Mucosa of stomach (tissue), 1 donor: ENCODE measurements at regions not wholly inside any gene's neighbourhood (a gene's known extent, or its start where the extent isn't known, plus 50 kb on each side); places are given as distances from the start of the nearest gene placed in this dataset.

Experiments used
- H3K27me3 ChIP-seq: one replicate; pipeline ENCODE4 v1.7.0; 2013; ENCODE audit warnings: mild to moderate bottlenecking, low read length; ENCODE audit not compliant: control insufficient read depth, insufficient read depth
- H3K36me3 ChIP-seq: one replicate; pipeline ENCODE4 v1.7.0; 2013; ENCODE audit warnings: low read length; ENCODE audit not compliant: control insufficient read depth, insufficient read depth
- H3K4me1 ChIP-seq: one replicate; pipeline ENCODE4 v1.7.0; 2013; ENCODE audit warnings: mild to moderate bottlenecking, low read length; ENCODE audit not compliant: control insufficient read depth, insufficient read depth
- H3K4me3 ChIP-seq: one replicate; pipeline ENCODE4 v1.7.0; 2013; ENCODE audit warnings: low read length
- H3K9ac ChIP-seq: one replicate; pipeline ENCODE4 v1.7.0; 2013; ENCODE audit warnings: mild to moderate bottlenecking, low read length, moderate library complexity
- H3K9me3 ChIP-seq: one replicate; pipeline ENCODE4 v1.7.0; 2013; ENCODE audit warnings: mild to moderate bottlenecking, low read length, moderate library complexity; ENCODE audit not compliant: control insufficient read depth
- donor health status: Pancreatic carcinoma.

- Histone ChIP-seq H3K4me3 (no peak overlapping the region), H3K4me1 (no peaks in the 10 kb centered on the region), H3K27me3 (no peaks in the 10 kb centered on the region), H3K36me3 (no peaks in the 10 kb centered on the region), H3K9me3 (no peaks in the 10 kb centered on the region), H3K9ac (no peak overlapping the region)
Measured at GRCh38 chr2:58560531-58560930, 319.4 kb upstream of the FANCL start.

GRCh38 chr2:58558881-58559280 lies 317.8 kb upstream of the FANCL start:
- H3K27me3 ChIP-seq: no peaks in the 10 kb centered on the region
- no peaks in the 10 kb centered on the region for H3K4me1 ChIP-seq
- no peaks in the 10 kb centered on the region for H3K9me3 ChIP-seq
- H3K9ac ChIP-seq: no peak overlapping the region
- H3K4me3 ChIP-seq: no peak overlapping the region
- no peaks in the 10 kb centered on the region for H3K36me3 ChIP-seq

- H3K36me3 ChIP-seq: no peaks in the 10 kb centered on the region
- no peak overlapping the region for H3K4me3 ChIP-seq
- no peaks in the 10 kb centered on the region for H3K9me3 ChIP-seq
- no peaks in the 10 kb centered on the region for H3K27me3 ChIP-seq
- H3K4me1 ChIP-seq: no peaks in the 10 kb centered on the region
- H3K9ac ChIP-seq: no peak overlapping the region
Measured at GRCh38 chr2:58557176-58557575, 316.1 kb upstream of the FANCL start.

GRCh38 chr2:58553937-58554336 lies 312.8 kb upstream of the FANCL start:
- Histone ChIP-seq H3K36me3 (no peaks in the 10 kb centered on the region), H3K9me3 (no peaks in the 10 kb centered on the region), H3K4me1 (no peaks in the 10 kb centered on the region), H3K9ac (no peak overlapping the region), H3K4me3 (no peak overlapping the region), H3K27me3 (no peaks in the 10 kb centered on the region)

- H3K4me3 ChIP-seq: no peak overlapping the region
- H3K9ac ChIP-seq: no peak overlapping the region
- H3K27me3 ChIP-seq: no peaks in the 10 kb centered on the region
- H3K9me3 ChIP-seq: no peaks in the 10 kb centered on the region
- no peaks in the 10 kb centered on the region for H3K4me1 ChIP-seq
- no peaks in the 10 kb centered on the region for H3K36me3 ChIP-seq
Measured at GRCh38 chr2:58553522-58553921, 312.4 kb upstream of the FANCL start.

GRCh38 chr2:58545300-58546280 lies 304.5 kb upstream of the FANCL start:
- Histone ChIP-seq H3K27me3 (no peaks in the 10 kb centered on the region), H3K4me3 (no peak overlapping the region), H3K4me1 (no peaks in the 10 kb centered on the region), H3K9ac (no peak overlapping the region), H3K36me3 (no peaks in the 10 kb centered on the region), H3K9me3 (no peaks in the 10 kb centered on the region)

GRCh38 chr2:58543442-58543841 lies 302.3 kb upstream of the FANCL start:
- H3K27me3 ChIP-seq: no peaks in the 10 kb centered on the region

GRCh38 chr2:58541511-58541910 lies 300.4 kb upstream of the FANCL start:
- no peaks in the 10 kb centered on the region for H3K9me3 ChIP-seq
- no peaks in the 10 kb centered on the region for H3K4me1 ChIP-seq
- H3K9ac ChIP-seq: no peak overlapping the region
- no peaks in the 10 kb centered on the region for H3K36me3 ChIP-seq
- no peaks in the 10 kb centered on the region for H3K27me3 ChIP-seq
- no peak overlapping the region for H3K4me3 ChIP-seq

More at GRCh38 chr2:58543442-58543841, 302.3 kb upstream of the FANCL start:
- Histone ChIP-seq H3K36me3 (no peaks in the 10 kb centered on the region), H3K4me1 (no peaks in the 10 kb centered on the region), H3K9ac (no peak overlapping the region), H3K9me3 (no peaks in the 10 kb centered on the region), H3K4me3 (no peak overlapping the region)

GRCh38 chr2:58540681-58541080 lies 299.6 kb upstream of the FANCL start:
- Histone ChIP-seq H3K36me3 (no peaks in the 10 kb centered on the region), H3K27me3 (no peaks in the 10 kb centered on the region), H3K4me3 (no peak overlapping the region), H3K9ac (no peak overlapping the region), H3K4me1 (no peaks in the 10 kb centered on the region), H3K9me3 (no peaks in the 10 kb centered on the region)

- H3K4me1 ChIP-seq: no peaks in the 10 kb centered on the region
- no peaks in the 10 kb centered on the region for H3K9me3 ChIP-seq
- H3K4me3 ChIP-seq: no peak overlapping the region
- H3K36me3 ChIP-seq: no peaks in the 10 kb centered on the region
- H3K9ac ChIP-seq: no peak overlapping the region
- no peaks in the 10 kb centered on the region for H3K27me3 ChIP-seq
Measured at GRCh38 chr2:58539973-58540372, 298.8 kb upstream of the FANCL start.

GRCh38 chr2:58535990-58536389 lies 294.9 kb upstream of the FANCL start:
- no peaks in the 10 kb centered on the region for H3K27me3 ChIP-seq
- H3K4me3 ChIP-seq: no peak overlapping the region
- H3K9me3 ChIP-seq: no peaks in the 10 kb centered on the region
- no peak overlapping the region for H3K9ac ChIP-seq
- H3K4me1 ChIP-seq: no peaks in the 10 kb centered on the region
- H3K36me3 ChIP-seq: no peaks in the 10 kb centered on the region

GRCh38 chr2:58535182-58535581 lies 294.1 kb upstream of the FANCL start:
- no peaks in the 10 kb centered on the region for H3K36me3 ChIP-seq
- no peak overlapping the region for H3K4me3 ChIP-seq
- no peaks in the 10 kb centered on the region for H3K9me3 ChIP-seq
- H3K27me3 ChIP-seq: no peaks in the 10 kb centered on the region
- no peaks in the 10 kb centered on the region for H3K4me1 ChIP-seq
- H3K9ac ChIP-seq: no peak overlapping the region
